GM19239 (cell line): ENCODE measurements at regions not wholly inside any gene's neighbourhood (a gene's known extent, or its start where the extent isn't known, plus 50 kb on each side); places are given as distances from the start of the nearest gene placed in this dataset.

Experiments used
- DNase-seq: peaks from one replicate; pipeline ENCODE4 v3.0.0; 2011; ENCODE audit warnings: low spot score; ENCODE audit not compliant: insufficient read length
- FAIRE-seq: peaks from 2 replicates; lab custom pipeline; 2011; peaks lifted over from hg19 to GRCh38; lab: Jason Lieb, UNC

DNA sequence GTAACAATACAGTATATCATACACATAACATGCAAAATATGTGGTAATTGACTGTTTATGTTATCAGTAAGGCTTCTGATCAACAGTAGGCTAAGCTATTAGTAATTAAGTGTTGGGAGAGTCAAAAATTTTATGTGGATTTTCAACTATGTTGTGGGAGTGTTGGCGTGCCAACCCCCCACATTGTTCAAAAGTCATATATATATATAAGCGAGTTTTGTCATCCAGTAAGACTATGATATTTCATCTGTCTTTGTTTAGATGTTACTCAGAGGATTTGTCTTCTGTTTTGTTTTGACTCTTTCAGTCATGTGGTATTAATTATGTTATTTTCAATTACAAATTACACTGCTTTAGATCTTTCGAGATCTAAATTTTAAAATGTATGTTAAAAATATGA, 51.0 kb upstream of the RAP2B start:
- DNase-seq, result no peak
- no peak for FAIRE-seq
